RPMI7951 (cell line): ENCODE measurements at regions not wholly inside any gene's neighbourhood (a gene's known extent, or its start where the extent isn't known, plus 50 kb on each side); places are given as distances from the start of the nearest gene placed in this dataset.

Source experiments
- DNase-seq: peaks from one replicate; pipeline ENCODE4 v3.0.0-alpha.2; 2012; ENCODE audit warnings: low read depth

DNA sequence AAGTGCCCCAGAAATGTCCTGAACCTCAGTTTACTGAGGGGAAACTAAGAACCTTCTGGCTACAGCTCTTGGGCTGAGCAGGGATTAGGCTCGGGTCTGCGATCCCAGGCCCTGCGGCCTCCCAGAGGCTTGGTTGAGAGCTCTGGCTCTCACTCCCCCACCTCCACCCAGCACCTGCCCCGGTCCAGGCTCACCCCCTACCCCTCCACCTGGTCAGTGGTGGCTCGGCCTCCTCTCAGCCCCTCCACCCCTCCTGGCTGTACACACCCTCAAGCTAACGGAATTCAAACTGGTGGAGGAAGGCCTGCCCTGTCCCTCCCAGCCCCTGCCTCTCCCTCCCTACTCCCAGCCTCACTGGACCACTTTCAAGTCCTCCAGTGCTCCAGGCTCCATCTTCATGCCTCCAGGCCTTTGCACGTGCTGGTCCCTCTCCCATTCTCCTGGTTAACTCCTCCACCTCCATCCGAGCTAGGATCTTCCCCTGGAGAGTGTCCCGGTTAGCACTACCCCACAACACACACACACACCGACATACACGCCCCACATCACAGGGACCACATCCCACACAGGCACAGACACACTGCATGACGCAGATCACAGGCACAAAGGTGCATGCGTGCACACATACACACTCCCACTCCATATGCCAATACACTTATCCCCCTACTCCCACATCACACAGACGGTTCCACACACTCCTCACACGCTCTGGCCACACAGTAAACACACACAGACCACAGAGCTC, 130.9 kb downstream of the C9orf50 start:
- DNase-seq = peak; percentile 28

GRCh38 chr9:129487658-129488483, 133.0 kb downstream of the C9orf50 start:
- DNase-seq = peak; percentile 55

DNA sequence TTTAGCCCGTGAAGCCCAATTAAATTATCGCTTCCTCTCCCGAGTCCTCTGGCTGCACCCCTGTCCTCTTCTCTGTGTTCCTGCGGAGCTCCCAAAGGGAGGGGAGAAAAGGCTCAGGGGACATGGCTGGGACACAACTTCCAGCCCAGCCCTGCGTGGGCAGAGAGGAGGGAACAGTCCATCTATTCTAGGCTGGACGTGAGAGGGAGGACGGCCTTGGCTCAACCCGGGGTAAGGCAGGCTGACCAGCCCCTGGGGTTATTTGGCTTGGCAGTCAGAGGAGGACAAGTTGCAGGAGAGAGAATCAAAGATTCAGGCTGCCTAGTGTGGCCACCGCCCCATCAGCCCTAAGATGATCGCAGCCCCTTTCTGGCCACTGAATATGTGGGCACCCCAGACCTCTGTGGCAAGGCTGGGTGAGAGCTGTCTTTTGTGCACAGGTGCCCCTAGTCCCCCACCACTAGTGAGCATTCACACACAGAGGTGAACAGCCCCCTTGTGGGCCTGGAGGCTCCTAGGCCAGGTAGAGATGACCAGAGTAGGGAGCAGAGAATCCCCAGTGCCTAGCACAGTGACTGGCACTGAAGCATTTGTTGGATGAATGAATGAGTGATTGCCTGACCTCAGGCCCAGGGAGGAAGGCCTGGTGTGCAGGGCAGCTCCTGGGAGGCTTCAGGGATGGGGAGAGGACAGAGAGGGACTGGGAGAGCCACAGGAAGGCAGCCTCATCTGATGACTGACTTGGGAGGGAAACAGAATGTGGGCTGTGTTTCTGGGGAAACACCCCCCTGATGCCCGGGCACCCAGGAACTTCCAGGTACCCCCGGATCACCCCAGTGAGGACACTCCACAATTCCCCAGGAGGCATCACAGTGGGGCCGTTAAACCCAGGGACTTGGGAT, 133.9 kb downstream of the C9orf50 start:
- peak; percentile 94 for DNase-seq

- no peak for DNase-seq
Measured at GRCh38 chr9:129485145-129485774, 135.6 kb downstream of the C9orf50 start.

DNA sequence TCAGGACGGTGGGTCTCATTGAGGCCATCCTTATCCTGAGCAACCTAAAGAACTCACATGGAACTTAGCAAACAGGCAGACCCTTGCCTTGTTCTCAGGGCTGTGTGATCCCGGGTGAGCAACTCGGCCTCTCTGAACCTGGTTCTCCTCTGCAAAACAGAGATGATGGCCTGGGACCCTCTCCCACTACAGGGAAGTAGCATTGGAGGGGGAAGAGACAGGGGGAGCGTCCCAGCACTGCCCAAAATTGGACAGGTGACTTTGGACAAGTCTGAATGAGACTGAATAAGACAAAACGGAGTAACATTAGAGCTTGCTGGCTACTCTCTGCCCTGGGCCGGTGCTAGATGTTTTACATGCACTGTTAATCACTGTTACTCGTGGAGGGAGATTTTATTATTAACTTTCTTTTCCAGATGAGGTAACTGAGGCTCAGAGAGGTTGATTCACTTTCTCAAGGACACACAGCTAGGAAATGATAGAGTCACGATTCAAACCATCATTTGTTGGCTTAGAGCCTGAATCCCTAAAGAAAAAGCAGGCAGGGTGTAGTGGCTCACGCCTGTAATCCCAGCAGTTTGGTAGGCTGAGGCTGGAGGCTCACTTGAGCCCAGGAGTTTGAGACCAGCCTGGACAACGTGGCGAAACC, 136.4 kb downstream of the C9orf50 start:
- no peak for DNase-seq

GRCh38 chr9:129483415-129484351, 137.2 kb downstream of the C9orf50 start:
- DNase-seq = peak; percentile 67

DNA sequence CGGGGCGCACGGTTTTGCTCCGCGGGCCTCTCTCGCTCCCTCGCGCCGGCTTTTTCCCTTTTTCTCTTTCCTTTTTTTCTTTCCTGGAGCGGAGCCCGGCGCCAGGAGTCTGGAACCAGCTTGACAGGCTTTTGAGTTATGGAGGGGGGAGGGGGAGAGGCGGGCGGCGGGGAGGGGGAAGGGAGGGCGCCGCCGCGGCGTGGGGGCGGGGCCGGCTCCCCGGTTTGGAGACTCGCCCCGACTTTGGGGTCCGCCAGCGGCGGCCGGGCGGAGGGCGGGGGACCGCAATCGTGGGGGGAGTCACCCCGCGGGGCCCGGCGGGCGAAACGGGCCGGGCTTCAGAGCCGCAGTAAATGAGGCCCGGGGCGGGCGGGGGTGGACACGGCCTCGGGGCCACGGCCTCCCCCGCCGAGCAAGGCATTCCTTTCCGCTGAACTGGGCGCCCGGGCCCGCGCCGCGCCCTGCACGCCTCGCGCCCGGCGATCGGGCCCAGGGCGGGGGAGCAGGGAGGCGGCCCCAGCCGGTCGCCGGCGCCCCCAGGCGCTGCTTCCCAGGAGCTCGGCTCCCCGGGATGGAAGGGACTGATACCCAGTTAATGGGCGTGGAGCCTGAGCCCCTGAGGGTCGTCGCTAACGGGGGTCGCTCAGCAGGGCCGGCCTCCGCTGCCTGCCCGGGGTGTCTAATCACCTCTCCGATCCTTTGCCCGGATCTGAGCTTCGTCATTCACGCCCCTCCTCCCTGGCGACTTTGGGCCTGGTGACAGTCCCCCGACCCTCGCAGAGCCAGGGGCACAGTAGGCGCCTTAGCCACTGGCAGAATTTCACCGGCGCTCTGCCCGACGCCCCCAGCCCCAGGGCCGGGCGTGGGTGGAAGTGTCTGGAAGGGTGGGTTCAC, 138.1 kb downstream of the C9orf50 start:
- DNase-seq = peak; percentile 86

- DNase-seq = peak; percentile 46
Measured at GRCh38 chr9:129481810-129482511, 138.9 kb downstream of the C9orf50 start.

DNA sequence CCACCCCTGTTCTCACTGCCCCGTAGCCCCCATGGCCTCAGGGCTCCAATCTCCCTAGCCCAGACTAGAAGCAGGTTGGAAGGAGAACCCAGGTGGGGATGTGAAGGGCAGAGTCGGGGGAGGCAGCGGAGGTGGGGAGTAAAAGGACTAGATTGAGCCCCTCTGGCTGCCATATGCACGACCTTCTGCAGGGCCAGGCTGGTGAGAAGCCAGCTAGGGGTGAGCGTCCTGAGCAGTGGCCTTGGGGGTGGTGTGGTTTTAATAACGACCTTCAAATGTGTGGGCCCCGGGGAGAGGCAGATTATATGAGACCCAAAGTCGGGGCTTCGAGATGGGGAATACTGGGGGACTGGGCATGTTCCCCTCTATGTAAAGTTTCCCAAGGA, 139.5 kb downstream of the C9orf50 start:
- DNase-seq = no peak

- no peak for DNase-seq
Measured at GRCh38 chr9:129480745-129481144, 140.2 kb downstream of the C9orf50 start.

DNA sequence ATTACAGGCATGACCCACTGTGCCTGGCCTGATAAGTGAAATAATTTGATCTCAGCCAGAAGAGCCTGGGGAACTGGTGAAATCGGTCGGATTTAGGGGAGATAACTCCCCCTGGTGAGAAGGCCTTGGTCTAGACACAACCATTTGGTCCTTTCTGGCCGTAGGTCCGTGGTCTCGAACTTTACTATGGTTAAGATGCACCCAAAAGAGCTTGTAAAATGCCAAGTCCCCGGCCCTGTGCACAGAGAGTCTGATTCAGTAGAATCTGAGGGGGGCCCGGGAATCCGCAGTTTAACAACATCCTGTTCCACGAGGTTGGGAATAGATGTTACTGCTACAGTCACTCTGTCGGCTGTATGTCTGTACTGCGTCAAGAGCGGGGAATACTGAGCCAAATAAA, 140.7 kb downstream of the C9orf50 start:
- no peak for DNase-seq

DNA sequence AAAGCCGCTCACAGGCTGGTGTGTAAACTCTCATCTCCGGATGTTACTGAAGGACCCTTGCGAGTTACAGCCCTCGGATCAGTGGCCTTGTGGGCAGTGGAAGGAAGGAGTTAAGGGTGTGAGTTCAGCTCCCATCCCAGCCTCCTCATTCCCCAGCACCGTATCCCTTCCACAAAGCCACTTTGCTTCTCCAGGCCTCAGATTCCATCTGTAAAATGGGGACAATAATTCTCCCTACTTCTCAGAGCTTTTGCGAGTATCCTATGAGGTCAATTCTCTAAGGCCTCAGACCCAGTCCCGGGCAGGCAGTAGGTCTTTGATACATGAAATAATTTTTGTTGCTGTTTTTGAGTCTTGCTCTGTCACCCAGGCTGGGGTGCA, 141.3 kb downstream of the C9orf50 start:
- no peak for DNase-seq

DNA sequence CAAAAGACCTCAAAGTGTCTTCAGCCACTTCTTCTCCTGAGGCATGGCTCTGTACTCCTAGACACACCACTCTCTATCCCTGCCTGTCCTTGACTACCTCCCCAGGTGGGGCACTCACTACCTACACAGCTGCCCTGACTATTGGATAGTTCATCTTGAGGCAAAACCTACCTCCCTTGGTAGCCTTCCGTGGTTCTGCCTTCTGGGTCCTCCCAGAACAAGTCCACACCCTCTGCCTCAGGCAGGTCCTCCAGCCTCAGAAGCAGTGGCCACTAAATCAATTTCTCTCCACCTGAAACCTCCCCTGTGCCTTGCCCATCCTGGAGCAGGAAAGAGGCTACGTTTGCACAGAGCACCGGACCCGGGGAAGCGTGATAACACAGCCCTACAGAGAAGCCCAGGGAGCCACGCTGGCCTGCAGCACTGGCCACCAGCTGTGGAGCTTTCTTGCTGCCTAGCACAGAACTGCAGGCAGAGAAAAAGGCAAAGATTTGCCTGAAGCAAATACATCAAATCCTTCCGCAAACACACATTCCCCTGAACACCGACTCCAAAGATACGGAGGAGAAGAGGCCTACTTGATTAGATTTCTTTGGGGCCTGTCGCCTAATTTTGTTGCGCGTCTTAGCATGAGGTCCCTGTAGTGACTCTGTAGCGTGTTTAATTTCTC, 141.8 kb downstream of the C9orf50 start:
- DNase-seq = no peak

DNA sequence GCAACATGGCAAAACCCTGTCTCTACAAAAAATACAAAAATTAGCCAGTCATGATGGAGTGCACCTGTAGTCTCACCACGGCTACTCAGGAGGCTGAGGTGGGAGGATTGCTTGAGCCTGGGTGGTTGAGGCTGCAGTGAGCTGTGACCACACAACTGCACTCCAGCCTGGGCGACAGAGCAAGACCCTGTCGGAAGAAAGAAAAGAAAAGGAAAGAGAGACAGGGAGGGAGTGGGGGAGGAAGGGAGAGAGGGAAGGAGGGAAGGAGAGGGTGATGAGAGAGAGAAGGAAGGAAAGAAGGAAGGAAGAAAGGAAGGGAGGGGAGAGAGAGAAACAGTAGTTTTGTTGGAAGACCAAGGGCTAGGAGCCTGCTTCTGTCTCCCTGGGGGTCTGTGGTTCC, 142.4 kb downstream of the C9orf50 start:
- no peak for DNase-seq

DNA sequence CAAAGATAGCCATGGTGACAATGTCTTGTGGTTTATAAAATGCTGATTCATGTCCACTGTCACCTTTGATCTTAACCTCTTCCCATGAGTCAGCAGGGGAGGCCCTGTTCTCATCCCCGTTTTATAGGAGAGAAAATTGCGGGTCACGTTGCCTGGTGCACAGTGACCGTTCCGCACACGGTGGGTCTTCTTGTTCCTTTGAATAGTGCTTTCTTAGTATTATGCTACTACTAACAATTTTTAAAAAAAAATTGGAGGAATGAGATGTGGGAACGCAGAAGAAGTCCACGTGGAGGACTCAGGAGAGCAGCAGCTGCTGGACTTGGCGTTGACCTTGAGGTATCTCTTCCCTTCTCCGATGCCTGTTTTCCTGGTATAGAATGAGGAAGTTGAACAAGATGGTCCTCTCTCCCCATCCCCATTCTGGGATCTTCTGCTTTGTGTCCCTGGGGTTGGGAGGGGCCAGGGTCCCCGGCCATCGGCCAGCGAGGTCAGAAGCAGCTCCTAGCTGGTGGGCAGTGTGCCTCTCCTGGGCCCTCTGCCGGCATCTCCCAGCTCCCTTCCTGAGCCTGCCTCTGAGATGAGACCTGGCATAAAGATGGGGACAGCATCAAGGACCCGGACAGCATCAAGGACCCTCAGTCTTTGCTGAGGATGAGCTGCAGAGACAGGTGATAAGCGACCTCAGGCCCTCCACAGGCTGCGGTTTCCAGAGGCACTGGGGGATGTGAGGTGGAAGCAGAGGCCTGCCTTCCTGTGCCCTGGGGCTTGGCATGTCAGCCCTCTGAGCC, 143.9 kb downstream of the C9orf50 start:
- peak; percentile 71 for DNase-seq

DNA sequence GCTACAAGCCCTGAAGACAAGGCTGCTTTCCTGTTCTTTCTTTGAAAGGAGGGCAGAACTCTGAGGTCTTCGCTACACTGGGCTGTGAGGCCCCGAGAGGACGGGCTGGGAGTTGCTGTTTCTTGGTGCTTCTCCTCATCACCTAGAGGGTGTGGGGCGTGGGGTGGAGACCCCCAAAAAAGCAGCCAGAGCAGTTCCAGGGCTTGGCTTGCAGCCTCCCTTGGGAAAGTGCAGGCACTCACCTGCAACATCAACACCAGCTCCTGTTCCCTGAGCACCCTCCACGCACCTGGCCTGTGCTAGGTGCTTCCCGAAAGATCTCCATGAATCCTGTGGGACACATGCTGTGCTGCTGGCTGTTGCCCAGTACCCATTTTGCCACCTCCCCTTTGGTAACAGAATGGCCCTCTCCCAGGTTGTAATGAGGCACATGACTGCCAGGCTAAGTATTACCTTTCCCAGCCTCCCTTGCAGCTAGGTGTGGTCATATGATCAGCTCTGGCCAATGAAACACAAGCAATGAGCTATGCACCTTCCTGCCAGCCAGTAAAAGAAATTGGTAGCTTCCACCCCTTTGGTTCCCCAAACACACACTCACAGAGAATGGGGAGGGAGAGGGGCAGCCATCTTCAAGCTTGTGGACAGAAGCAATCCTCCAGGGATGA, 146.0 kb downstream of the C9orf50 start:
- DNase-seq = no peak
